Anterior cingulate cortex (tissue), 58 donors: ENCODE measurements at regions not wholly inside any gene's neighbourhood (a gene's known extent, or its start where the extent isn't known, plus 50 kb on each side); places are given as distances from the start of the nearest gene placed in this dataset.

ENCODE experiments used
- DNase-seq, 58 donors: peaks; one replicate each; lab custom pipeline; 2025; lab: John Stamatoyannopoulos, UW

- no peak for DNase-seq
These were observed 639.1 kb downstream of the BRD1 start for GRCh38 chr22:49188591-49188990.

- DNase-seq: peak in 1 of 58 donors; percentile 17
These were observed 639.6 kb downstream of the BRD1 start for GRCh38 chr22:49188091-49188490.

- DNase-seq: peak in 2 of 58 donors; percentile 5 to 11
These were observed 640.9 kb downstream of the BRD1 start for GRCh38 chr22:49186762-49187161.

GRCh38 chr22:49186293-49186692, 641.4 kb downstream of the BRD1 start:
- DNase-seq: no peak

GRCh38 chr22:49185312-49185969, 642.2 kb downstream of the BRD1 start:
- DNase-seq: no peak

GRCh38 chr22:49184736-49185135, 642.9 kb downstream of the BRD1 start:
- no peak for DNase-seq

- no peak for DNase-seq
These were observed 643.9 kb downstream of the BRD1 start for GRCh38 chr22:49183826-49184216.

GRCh38 chr22:49183208-49183825, 644.4 kb downstream of the BRD1 start:
- no peak for DNase-seq

- DNase-seq: no peak
These were observed 645.3 kb downstream of the BRD1 start for GRCh38 chr22:49182416-49182815.

- no peak for DNase-seq
These were observed 645.7 kb downstream of the BRD1 start for GRCh38 chr22:49181942-49182341.

GRCh38 chr22:49181431-49181830, 646.2 kb downstream of the BRD1 start:
- DNase-seq: no peak

- no peak for DNase-seq
These were observed 647.0 kb downstream of the BRD1 start for GRCh38 chr22:49180683-49181024.

- no peak for DNase-seq
These were observed 647.6 kb downstream of the BRD1 start for GRCh38 chr22:49179886-49180682.

GRCh38 chr22:49179175-49179574, 648.5 kb downstream of the BRD1 start:
- no peak for DNase-seq

GRCh38 chr22:49178246-49179005, 649.2 kb downstream of the BRD1 start:
- DNase-seq: no peak

- no peak for DNase-seq
These were observed 650.0 kb downstream of the BRD1 start for GRCh38 chr22:49177666-49178065.

- no peak for DNase-seq
These were observed 650.7 kb downstream of the BRD1 start for GRCh38 chr22:49176956-49177355.

- no peak for DNase-seq
These were observed 657.6 kb downstream of the BRD1 start for GRCh38 chr22:49170053-49170452.

GRCh38 chr22:49169074-49169744, 658.5 kb downstream of the BRD1 start:
- no peak for DNase-seq

- DNase-seq: no peak
These were observed 659.4 kb downstream of the BRD1 start for GRCh38 chr22:49168219-49168813.
